K562 (cell line): ENCODE measurements at regions not wholly inside any gene's neighbourhood (a gene's known extent, or its start where the extent isn't known, plus 50 kb on each side); places are given as distances from the start of the nearest gene placed in this dataset.

Experiments used
- ATAC-seq: fragments of 200-7000 bp; cut with Tn5 transposase; 3 replicates; pipeline ENCODE4 v1.9.1; 2020; ENCODE audit warnings: moderate library complexity
- BruUV-seq: library from RNA; stranded (reverse); fragments of 400-500 nt; replicated peaks from 2 replicates; lab custom pipeline; 2021; lab: Mats Ljungman, UMichigan
- CTCF ChIA-PET: fragments of 300-600 bp; formaldehyde crosslinking; extraction: SDS; loops from one replicate; lab custom pipeline; 2021; ENCODE audit warnings: low intra/inter-chr PET ratio; lab: Yijun Ruan, JAX
- POLR2A ChIA-PET: fragments of 300-600, 350-650 bp; sonication (Branson Sonifier 250); formaldehyde crosslinking; extraction: SDS; loops from one replicate; lab custom pipeline; 2021; ENCODE audit warnings: antibody characterized with exemption, inconsistent platforms; lab: Yijun Ruan, JAX
- DNase-seq, 4 experiments: peaks; one replicate each; pipeline versions ENCODE4 v3.0.0 to v3.0.0-alpha.2; 2011 to 2018; ENCODE audit warnings: low spot score in 3 of 4, mixed read lengths in 3 of 4; ENCODE audit errors: extremely low read depth in 1 of 4
- FAIRE-seq: peaks from 2 replicates; lab custom pipeline; 2011; peaks lifted over from hg19 to GRCh38; lab: Jason Lieb, UNC
- H2AFZ ChIP-seq: 2 replicates; pipeline ENCODE4 v1.6.0; 2011; ENCODE audit warnings: low read depth, low read length, control low read depth, inconsistent platforms
- H3K27ac ChIP-seq: fragments of 200-600 bp; 3 replicates; pipeline ENCODE4 v1.8.0; 2011; ENCODE audit warnings: low read depth, mild to moderate bottlenecking, control low read depth, inconsistent platforms, low read length, moderate library complexity, mixed read lengths; ENCODE audit errors: extremely low read depth
- H3K27me3 ChIP-seq, 2 experiments: fragments of 300-600 bp in 1 of 2; 2 replicates in 1 of 2; 3 replicates in 1 of 2; pipeline versions ENCODE4 v1.6.0 to v1.8.0; 2011; ENCODE audit warnings: inconsistent platforms in 2 of 2, low read length in 2 of 2, mild to moderate bottlenecking in 1 of 2, mixed read lengths in 1 of 2, moderate library complexity in 1 of 2; ENCODE audit not compliant: control insufficient read depth in 2 of 2, insufficient read depth in 2 of 2
- H3K36me3 ChIP-seq: fragments of 300-600 bp; 3 replicates; pipeline ENCODE4 v1.8.0; 2011; ENCODE audit warnings: mild to moderate bottlenecking, low read length, inconsistent platforms; ENCODE audit not compliant: control insufficient read depth, insufficient read depth
- H3K4me1 ChIP-seq, 2 experiments: fragments of 200-600 bp in 1 of 2; replicated peaks in 1 of 2; 2 replicates in 1 of 2; 3 replicates in 1 of 2; pipeline versions ENCODE4 v1.5.1 to v1.8.0; 2011; ENCODE audit warnings: inconsistent platforms in 2 of 2, low read length in 2 of 2, mild to moderate bottlenecking in 1 of 2, mixed read lengths in 1 of 2, moderate library complexity in 1 of 2; ENCODE audit not compliant: control insufficient read depth in 2 of 2, insufficient read depth in 2 of 2
- H3K4me2 ChIP-seq: 2 replicates; pipeline ENCODE4 v1.6.1; 2011; ENCODE audit warnings: low read length, control low read depth, inconsistent platforms, mixed read lengths; ENCODE audit not compliant: insufficient read depth
- H3K4me3 ChIP-seq: fragments of 200-600 bp; sonication (generic), shearing (Covaris generic); 2 replicates; pipeline ENCODE4 v1.5.1; 2016; ENCODE audit warnings: control low read depth, inconsistent platforms
- H3K79me2 ChIP-seq: fragments of 200-600 bp; 3 replicates; pipeline ENCODE4 v1.8.0; 2011; ENCODE audit warnings: low read length, inconsistent platforms; ENCODE audit not compliant: control insufficient read depth, insufficient read depth
- H3K9ac ChIP-seq, 2 experiments: 2 replicates each; pipeline versions ENCODE4 v1.6.0 to v1.6.1; 2011; ENCODE audit warnings: low read depth in 2 of 2, low read length in 2 of 2, control low read depth in 1 of 2, inconsistent platforms in 1 of 2, mild to moderate bottlenecking in 1 of 2, mixed read lengths in 1 of 2; ENCODE audit not compliant: insufficient read depth in 1 of 2
- H3K9me1 ChIP-seq: one replicate; pipeline ENCODE4 v1.6.0; 2011; ENCODE audit warnings: inconsistent platforms, mild to moderate bottlenecking, low read length, moderate library complexity; ENCODE audit not compliant: control insufficient read depth, insufficient read depth
- H3K9me3 ChIP-seq: replicated peaks from 2 replicates; pipeline ENCODE4 v1.5.1; 2011; ENCODE audit warnings: low read depth, low read length, inconsistent platforms; ENCODE audit not compliant: control insufficient read depth, insufficient read depth
- H4K20me1 ChIP-seq: replicated peaks from 2 replicates; pipeline ENCODE4 v1.6.1; 2011; ENCODE audit warnings: low read length, inconsistent platforms, mixed read lengths; ENCODE audit not compliant: control insufficient read depth, insufficient read depth
- CBFA2T2 ChIP-seq: fragments of 450-650 bp; conservative IDR thresholded peaks from 2 replicates; pipeline ENCODE4 v1.6.1; 2017; ENCODE audit warnings: mild to moderate bottlenecking
- HMGN3 ChIP-seq: IDR thresholded peaks from 2 replicates; pipeline ENCODE4 v1.6.1; 2011; ENCODE audit warnings: borderline replicate concordance, low read depth, mild to moderate bottlenecking, mixed read lengths, low read length; ENCODE audit not compliant: insufficient read length; ENCODE audit errors: extremely low read depth
- L3MBTL2 ChIP-seq: fragments of 450-650 bp; IDR thresholded peaks from 2 replicates; pipeline ENCODE4 v1.6.1; 2016; ENCODE audit warnings: mild to moderate bottlenecking, moderate library complexity
- RBM15 ChIP-seq: fragments of 200-400 bp; formaldehyde crosslinking; IDR thresholded peaks from 2 replicates; pipeline ENCODE4 v1.6.1; 2018; ENCODE audit warnings: mild to moderate bottlenecking, low read length, moderate library complexity; ENCODE audit not compliant: insufficient read depth
- SOX6 ChIP-seq: fragments of 450-650 bp; IDR thresholded peaks from 2 replicates; pipeline ENCODE4 v1.6.1; 2014; ENCODE audit warnings: mild to moderate bottlenecking
- TCFL5 ChIP-seq: fragments of 250-450 bp; sonication (Bioruptor Pico); conservative IDR thresholded peaks from 2 replicates; pipeline ENCODE4 v1.6.1; 2021; ENCODE audit warnings: mild to moderate bottlenecking, moderate library complexity, matching md5 sums
- WGBS: fragments of 100-300 bp; shearing (Covaris generic); methylation state at CpG from one replicate; pipeline ENCODE4 v1.1.6; 2016; ENCODE audit warnings: low coverage, mixed read lengths; ENCODE audit not compliant: insufficient coverage; ENCODE audit errors: missing lambda C conversion rate; 5-methylcytosine and 5-hydroxymethylcytosine counted together
- in situ Hi-C: fragments of 300-500 bp; cut with MboI; formaldehyde crosslinking; loops from 4 replicates; pipeline ENCODE4 v1.15.0; 2018; ENCODE audit warnings: inconsistent platforms, mixed read lengths
- intact Hi-C: fragments of 100-400 bp; cut with micrococcal nuclease; formaldehyde crosslinking; loops from 2 replicates; pipeline ENCODE4 v1.14.2; 2022
- TF ChIP-seq, protein P1 (sequence below): IDR thresholded peaks from 2 replicates; pipeline ENCODE4 v1.6.1; 2014; ENCODE audit warnings: antibody characterized with exemption
- TF ChIP-seq, protein P2 (sequence below), 2 experiments: fragments of 450-650 bp; IDR thresholded peaks; 2 replicates each; pipeline ENCODE4 v1.6.1; 2018; ENCODE audit warnings: mild to moderate bottlenecking in 2 of 2, low read depth in 1 of 2; ENCODE audit not compliant: partially characterized antibody in 2 of 2

DNA sequence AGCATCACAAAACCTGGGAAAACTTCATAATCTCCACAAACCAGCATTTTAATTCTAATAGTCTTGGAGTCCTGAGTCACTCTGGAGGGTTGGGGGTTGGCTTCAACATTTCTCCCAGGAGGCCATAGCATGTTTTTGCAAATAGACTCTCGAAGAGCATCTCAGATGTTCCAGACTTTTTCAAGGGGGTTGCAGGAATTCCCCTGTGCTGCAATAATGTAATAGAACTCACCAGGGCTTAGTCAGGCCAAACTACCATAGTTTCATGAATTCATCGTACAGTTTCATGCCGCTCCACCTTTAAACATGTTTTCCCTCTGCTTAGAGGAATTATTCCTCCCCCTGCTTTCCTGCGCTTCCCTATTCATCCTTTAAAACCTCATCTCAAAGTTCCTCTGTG, 499.5 kb upstream of the KLF4 start:
- no peaks in the 10 kb centered on the region for H3K36me3 ChIP-seq
- H4K20me1 ChIP-seq: no peaks in the 10 kb centered on the region
- no TSS peak for BruUV-seq
- H3K27ac ChIP-seq: no peak overlapping the region
- intact Hi-C loops: no loop called here
- no peaks in the 10 kb centered on the region for H3K4me1 ChIP-seq
- H3K9ac ChIP-seq: no peak overlapping the region
- in situ Hi-C loops: no loop called here
- FAIRE-seq: no peak
- peaks cover 0 to 11% of the 10 kb centered on the region in 2 experiments; a peak in 4 of 5 replicates for H3K27me3 ChIP-seq
- CTCF ChIA-PET: no interaction called here
- no peak overlapping the region for H3K4me2 ChIP-seq
- H2AFZ ChIP-seq: no peak overlapping the region
- DNase-seq: no peak
- TF ChIP-seq, protein P1, sequence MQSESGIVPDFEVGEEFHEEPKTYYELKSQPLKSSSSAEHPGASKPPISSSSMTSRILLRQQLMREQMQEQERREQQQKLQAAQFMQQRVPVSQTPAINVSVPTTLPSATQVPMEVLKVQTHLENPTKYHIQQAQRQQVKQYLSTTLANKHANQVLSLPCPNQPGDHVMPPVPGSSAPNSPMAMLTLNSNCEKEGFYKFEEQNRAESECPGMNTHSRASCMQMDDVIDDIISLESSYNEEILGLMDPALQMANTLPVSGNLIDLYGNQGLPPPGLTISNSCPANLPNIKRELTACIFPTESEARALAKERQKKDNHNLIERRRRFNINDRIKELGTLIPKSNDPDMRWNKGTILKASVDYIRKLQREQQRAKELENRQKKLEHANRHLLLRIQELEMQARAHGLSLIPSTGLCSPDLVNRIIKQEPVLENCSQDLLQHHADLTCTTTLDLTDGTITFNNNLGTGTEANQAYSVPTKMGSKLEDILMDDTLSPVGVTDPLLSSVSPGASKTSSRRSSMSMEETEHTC: no peak
- no peak for TF ChIP-seq L3MBTL2
- no peak for TF ChIP-seq HMGN3
- no peak for TF ChIP-seq CBFA2T2
- TF ChIP-seq, protein P2, sequence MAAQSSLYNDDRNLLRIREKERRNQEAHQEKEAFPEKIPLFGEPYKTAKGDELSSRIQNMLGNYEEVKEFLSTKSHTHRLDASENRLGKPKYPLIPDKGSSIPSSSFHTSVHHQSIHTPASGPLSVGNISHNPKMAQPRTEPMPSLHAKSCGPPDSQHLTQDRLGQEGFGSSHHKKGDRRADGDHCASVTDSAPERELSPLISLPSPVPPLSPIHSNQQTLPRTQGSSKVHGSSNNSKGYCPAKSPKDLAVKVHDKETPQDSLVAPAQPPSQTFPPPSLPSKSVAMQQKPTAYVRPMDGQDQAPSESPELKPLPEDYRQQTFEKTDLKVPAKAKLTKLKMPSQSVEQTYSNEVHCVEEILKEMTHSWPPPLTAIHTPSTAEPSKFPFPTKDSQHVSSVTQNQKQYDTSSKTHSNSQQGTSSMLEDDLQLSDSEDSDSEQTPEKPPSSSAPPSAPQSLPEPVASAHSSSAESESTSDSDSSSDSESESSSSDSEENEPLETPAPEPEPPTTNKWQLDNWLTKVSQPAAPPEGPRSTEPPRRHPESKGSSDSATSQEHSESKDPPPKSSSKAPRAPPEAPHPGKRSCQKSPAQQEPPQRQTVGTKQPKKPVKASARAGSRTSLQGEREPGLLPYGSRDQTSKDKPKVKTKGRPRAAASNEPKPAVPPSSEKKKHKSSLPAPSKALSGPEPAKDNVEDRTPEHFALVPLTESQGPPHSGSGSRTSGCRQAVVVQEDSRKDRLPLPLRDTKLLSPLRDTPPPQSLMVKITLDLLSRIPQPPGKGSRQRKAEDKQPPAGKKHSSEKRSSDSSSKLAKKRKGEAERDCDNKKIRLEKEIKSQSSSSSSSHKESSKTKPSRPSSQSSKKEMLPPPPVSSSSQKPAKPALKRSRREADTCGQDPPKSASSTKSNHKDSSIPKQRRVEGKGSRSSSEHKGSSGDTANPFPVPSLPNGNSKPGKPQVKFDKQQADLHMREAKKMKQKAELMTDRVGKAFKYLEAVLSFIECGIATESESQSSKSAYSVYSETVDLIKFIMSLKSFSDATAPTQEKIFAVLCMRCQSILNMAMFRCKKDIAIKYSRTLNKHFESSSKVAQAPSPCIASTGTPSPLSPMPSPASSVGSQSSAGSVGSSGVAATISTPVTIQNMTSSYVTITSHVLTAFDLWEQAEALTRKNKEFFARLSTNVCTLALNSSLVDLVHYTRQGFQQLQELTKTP (IDR thresholded peaks at IDR 0.05; ENCODE audit: low read depth in 1 of 2, partially characterized antibody in 2 of 2): no peak
- TF ChIP-seq SOX6: no peak
- TF ChIP-seq TCFL5 (CRISPR knock-in tag): no peak
- TF ChIP-seq RBM15: no peak
- TF ChIP-seq, all 486 proteins: peak for 0
- Histone ChIP-seq H3K9me1 (no peaks in the 10 kb centered on the region), H3K4me3 (no peak overlapping the region), H3K79me2 (no peaks in the 10 kb centered on the region), H3K9me3 (no peaks in the 10 kb centered on the region)
- POLR2A ChIA-PET: no interaction called here
- ATAC-seq: no peak
- WGBS: 2% methylated on average over 4 of the region's 4 CpGs
